ENCODE measurements at regions not wholly inside any gene's neighbourhood (a gene's known extent, or its start where the extent isn't known, plus 50 kb on each side); places are given as distances from the start of the nearest gene placed in this dataset.

DNA sequence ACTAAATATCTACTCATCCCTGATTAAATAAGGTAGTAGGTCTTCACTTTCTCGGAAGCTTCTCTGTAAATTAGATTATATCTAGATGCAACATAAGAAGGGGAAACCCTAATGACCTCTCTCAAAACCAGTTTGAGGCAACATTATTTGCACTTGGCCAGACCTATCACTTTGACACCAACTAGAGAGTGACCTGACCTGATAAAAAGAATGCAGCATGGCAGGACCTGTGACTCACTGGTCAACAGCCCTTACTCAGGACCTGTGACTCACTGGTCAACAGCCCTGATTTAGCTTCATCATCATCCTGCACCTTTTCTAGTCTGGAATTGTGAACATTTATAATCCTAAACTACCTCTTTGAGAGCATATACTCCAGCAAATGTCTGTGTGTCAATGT lies 1957.7 kb upstream of the CELF4 start:
- DNase-seq (ENCODE audit: low read depth): peak; percentile 2

DNA sequence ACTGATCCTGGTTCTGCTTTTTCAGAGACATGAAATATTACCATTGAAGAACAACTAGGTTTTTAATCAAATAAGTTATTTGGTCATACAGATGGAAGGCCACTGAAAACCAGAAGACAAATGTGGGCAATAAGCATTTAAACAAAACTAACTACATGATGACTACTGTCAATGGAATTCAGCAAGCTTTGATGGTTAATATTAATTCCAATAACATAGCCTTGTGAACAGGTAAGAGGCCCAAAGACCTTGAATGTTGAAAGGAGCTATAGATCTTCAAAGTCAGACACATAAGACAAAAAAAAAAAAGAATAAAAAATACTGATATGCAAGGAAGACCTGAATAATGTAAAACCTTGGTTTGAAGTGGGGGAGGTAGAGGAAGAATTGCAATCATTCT lies 1955.6 kb upstream of the CELF4 start:
- no peak for DNase-seq (ENCODE audit: low read depth)

- no peak for DNase-seq (ENCODE audit: low read depth)
Measured at GRCh38 chr18:39519741-39520140, 1954.1 kb upstream of the CELF4 start.

GRCh38 chr18:39515299-39515698 lies 1949.7 kb upstream of the CELF4 start:
- no peak for DNase-seq (ENCODE audit: low read depth)

- no peak for DNase-seq (ENCODE audit: low read depth)
Measured at GRCh38 chr18:39513186-39513585, 1947.6 kb upstream of the CELF4 start.

DNA sequence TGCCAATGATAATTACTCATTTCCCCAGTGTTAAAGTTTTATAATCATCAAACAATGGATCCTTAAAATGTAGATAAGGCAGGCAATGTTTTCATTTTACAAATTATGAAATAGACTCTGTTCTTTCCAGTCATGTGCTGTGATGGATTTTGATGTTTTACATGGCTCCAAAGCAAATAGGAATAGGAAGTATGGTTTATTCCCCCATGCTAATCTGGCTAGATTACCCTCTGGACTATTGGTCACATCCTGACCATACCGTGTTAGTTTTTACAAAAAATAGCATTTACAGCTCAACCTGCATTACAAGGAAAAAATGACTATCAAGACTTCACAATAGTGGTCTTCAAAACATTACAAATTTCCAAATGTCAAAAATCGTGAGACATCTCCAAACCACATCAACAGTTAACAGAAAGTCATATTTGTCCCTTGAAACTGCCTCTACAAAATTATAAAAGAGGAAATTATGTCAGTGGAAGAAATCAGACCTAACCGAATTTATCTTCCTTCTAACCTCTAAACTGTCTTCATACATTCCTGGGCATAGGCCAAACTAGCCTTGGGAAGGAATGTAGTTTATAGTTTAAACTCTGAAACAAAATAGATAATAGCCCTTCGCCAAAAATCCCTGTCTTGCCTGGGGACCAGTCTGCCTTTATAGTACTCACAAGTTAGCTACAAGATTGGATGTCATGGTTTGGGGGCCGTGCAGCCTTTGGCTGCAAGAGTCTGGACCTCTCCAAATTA lies 1941.2 kb upstream of the CELF4 start:
- no peak for DNase-seq (ENCODE audit: low read depth)

- DNase-seq (ENCODE audit: low read depth): no peak
Measured at GRCh38 chr18:39500306-39500705, 1934.7 kb upstream of the CELF4 start.

GRCh38 chr18:39497821-39498220 lies 1932.2 kb upstream of the CELF4 start:
- no peak for DNase-seq (ENCODE audit: low read depth)

- DNase-seq (ENCODE audit: low read depth): no peak
Measured at GRCh38 chr18:39496986-39497385, 1931.4 kb upstream of the CELF4 start.

- DNase-seq (ENCODE audit: low read depth): no peak
Measured at GRCh38 chr18:39494211-39494896, 1928.8 kb upstream of the CELF4 start.

DNA sequence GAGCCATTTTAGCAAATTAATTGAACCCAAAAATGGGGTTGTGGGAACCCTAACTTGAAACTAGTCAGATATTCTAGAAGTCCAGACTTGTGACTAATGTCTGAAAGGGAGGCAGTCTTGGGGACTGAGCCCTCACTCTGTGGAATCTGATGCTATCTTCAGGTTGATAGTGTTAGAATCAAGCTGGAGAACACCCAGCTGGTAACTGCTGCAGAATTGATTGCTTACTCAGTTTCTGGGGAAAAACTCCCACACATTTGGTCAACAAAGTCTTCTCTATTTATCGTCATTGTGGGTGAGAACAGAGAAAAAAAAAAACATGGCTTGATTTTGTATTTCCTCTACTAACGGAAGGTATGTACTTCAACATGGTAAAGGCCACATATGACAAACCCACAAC lies 1925.8 kb upstream of the CELF4 start:
- DNase-seq (ENCODE audit: low read depth): no peak

- DNase-seq (ENCODE audit: low read depth): no peak
Measured at GRCh38 chr18:39489431-39489830, 1923.8 kb upstream of the CELF4 start.

DNA sequence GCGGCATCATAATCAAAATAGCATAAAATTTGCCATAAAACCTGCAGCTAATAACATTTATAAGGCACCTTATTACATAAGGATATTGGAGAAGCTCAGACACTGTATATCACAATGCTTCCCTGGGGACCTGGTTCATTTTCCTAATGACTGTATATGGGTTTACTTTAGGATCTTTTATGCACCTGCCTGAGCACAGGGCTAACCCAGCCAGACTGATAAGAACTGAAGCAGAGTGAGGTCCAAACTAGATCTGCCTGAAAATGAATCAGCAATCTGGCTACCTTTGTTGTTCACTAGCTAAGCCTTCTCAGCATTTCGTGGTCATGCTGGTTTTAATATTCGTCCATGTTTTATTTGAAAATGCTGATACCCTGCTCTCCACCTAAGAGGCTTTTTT lies 1922.3 kb upstream of the CELF4 start:
- no peak for DNase-seq (ENCODE audit: low read depth)

DNA sequence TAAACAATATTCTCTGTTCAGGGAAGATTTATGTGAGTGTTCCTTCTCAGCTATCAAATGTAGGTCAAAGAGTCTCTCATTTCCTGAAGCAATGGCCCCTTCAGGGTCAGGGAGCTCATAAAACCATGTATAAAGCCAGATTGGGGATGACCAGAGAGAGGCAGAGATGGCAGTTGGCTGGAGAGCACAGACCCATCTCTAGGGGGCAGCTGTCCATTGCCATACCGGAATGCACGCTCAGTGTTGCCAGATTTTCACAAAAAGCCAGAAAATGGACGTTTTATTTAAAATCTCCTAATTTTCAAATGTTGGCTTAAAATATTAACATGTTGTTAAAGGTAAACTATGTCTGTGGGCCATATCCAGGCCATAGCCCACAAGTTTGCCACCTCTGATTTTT lies 1920.7 kb upstream of the CELF4 start:
- no peak for DNase-seq (ENCODE audit: low read depth)

- no peak for DNase-seq (ENCODE audit: low read depth)
Measured at GRCh38 chr18:39485696-39486095, 1920.1 kb upstream of the CELF4 start.

DNA sequence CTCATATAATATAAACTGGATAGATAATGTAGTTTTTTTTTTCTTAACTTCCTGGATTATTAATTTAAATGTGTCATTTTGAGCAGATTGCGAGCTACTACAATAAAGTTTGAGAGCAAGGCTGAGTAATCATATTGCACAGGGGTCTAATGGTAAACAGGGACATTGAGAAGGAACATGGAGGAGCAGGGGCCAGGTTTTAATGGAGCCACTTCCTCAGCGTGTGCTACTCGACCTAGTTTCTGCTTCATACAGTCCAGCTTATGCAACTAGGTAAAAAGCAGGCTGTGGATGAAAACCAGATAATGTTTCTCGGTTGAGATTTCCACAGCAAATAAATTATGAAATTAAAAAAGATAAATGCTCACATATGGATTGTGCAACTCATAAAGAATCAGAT lies 1915.7 kb upstream of the CELF4 start:
- DNase-seq (ENCODE audit: low read depth): no peak

DNA sequence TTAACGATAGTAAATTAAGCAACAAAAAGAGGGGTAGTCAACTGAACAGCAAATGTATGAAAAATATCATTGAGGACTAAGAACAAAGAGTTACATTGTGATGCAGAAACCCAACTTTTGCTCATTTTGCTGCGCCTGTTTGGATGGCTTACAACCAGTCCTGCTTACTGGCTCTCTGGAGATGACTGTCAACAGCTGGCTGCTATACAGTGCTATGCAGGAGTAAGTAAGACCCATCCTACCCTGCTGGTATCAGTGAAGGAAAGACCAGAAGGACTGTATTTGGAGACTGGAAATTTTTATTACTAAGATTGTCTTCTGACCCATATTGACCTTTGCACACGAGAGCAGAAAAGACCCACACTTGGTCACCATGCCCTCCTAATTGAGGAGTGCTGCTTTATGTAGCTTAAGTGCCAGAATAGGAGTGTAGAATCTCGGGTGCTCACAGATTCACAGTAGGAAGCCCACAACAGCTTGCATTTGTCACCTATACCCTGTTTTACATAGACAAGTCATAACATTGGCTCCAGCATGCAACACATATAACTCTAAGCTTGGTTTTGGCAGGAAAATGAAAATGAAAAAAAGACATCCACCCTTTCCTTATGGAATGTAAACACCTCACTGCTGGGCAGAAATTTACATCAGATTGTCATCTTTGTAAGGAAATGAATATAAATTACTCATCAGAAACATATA lies 1915.0 kb upstream of the CELF4 start:
- no peak for DNase-seq (ENCODE audit: low read depth)

GRCh38 chr18:39464006-39464405 lies 1898.4 kb upstream of the CELF4 start:
- DNase-seq (ENCODE audit: low read depth): peak; percentile 23

DNA sequence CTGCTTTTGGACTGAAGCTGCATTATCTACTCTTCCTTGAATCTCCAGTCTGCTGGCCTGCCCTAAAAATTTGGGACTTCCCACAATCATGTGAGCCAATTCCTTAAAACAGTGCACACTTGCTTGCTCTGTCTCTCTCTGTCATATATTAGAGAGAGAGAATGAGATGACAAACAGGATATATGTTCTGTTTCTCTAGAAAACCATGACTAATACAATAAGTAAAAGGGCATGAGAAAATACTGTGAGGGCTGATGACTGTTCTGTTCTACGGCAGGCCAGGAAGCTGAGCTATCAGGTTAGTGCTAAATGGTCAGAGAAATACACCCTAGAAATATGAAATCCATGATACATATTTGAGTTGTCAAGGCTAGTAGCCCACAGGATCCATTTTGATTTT lies 1896.8 kb upstream of the CELF4 start:
- peak; percentile 6 for DNase-seq (ENCODE audit: low read depth)

DNA sequence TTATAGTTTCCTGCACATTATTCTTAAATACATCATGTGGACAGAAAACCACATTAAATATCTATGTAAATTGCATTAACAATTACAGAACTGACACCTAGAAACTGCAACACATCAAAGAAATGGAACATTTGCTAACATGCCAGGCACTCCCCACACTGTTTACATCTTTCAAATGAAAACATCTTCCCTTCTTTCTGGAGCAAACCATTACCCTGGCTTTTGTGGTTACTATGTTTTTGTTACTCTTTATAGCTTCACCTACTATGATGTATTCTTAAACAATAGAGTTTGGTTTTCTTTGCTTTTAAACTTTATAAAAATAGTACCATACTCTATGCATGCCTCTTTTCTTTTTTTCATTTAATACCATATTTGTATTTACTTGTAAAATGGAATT lies 1894.5 kb upstream of the CELF4 start:
- DNase-seq (ENCODE audit: low read depth): no peak

GRCh38 chr18:39455285-39455684 lies 1889.7 kb upstream of the CELF4 start:
- peak; percentile 37 for DNase-seq (ENCODE audit: low read depth)

DNA sequence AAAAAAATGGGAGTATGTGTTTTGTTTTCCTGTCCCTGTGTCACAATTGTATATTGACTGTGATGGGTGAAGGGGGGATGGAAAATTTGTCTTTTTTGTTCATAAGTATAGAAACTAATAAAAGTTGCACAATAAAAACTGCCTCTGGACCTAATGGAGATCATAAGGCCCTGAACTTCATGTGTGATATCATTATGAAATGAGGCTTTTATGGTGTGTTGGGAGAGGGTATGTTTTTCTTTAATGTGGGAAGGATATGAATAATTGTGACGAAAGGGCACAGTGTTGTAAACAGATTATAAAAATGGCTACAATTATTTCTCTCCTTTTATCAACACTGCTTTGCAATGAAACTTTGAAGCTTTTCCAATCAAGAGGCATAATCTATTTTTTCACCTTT lies 1889.3 kb upstream of the CELF4 start:
- no peak for DNase-seq (ENCODE audit: low read depth)

- DNase-seq (ENCODE audit: low read depth): peak; percentile 45
Measured at GRCh38 chr18:39453882-39454281, 1888.3 kb upstream of the CELF4 start.

All from fibroblast of gingiva (primary cell).